HG03097 (cell line): ENCODE measurements at regions not wholly inside any gene's neighbourhood (a gene's known extent, or its start where the extent isn't known, plus 50 kb on each side); places are given as distances from the start of the nearest gene placed in this dataset.

Source experiments
- ATAC-seq: cut with Tn5 transposase; IDR thresholded peaks from one replicate; pipeline ENCODE4 v1.9.1; 2021; ENCODE audit not compliant: unreplicated experiment, low FRiP score

- no peak for ATAC-seq
These were observed 609.9 kb upstream of the ACO1 start for GRCh38 chr9:31774571-31774970.

- no peak for ATAC-seq
These were observed 608.0 kb upstream of the ACO1 start for GRCh38 chr9:31776471-31776870.

- ATAC-seq, result no peak
These were observed 601.0 kb upstream of the ACO1 start for GRCh38 chr9:31783491-31783890.

- no peak for ATAC-seq
These were observed 593.7 kb upstream of the ACO1 start for GRCh38 chr9:31790720-31791119.

- ATAC-seq, result no peak
These were observed 584.4 kb upstream of the ACO1 start for GRCh38 chr9:31799953-31800609.

- ATAC-seq, result no peak
These were observed 576.7 kb upstream of the ACO1 start for GRCh38 chr9:31807574-31808256.

GRCh38 chr9:31808766-31809165 is 575.7 kb upstream of the ACO1 start:
- no peak for ATAC-seq

GRCh38 chr9:31820426-31820825 is 564.0 kb upstream of the ACO1 start:
- ATAC-seq, result no peak

- ATAC-seq, result no peak
These were observed 562.9 kb upstream of the ACO1 start for GRCh38 chr9:31821583-31821982.

GRCh38 chr9:31823365-31823764 is 561.1 kb upstream of the ACO1 start:
- no peak for ATAC-seq

- no peak for ATAC-seq
These were observed 559.6 kb upstream of the ACO1 start for GRCh38 chr9:31824860-31825259.

GRCh38 chr9:31837211-31837610 is 547.2 kb upstream of the ACO1 start:
- no peak for ATAC-seq

GRCh38 chr9:31839273-31839672 is 545.2 kb upstream of the ACO1 start:
- no peak for ATAC-seq

- ATAC-seq, result no peak
These were observed 543.7 kb upstream of the ACO1 start for GRCh38 chr9:31840702-31841101.

- no peak for ATAC-seq
These were observed 536.5 kb upstream of the ACO1 start for GRCh38 chr9:31847963-31848362.

- ATAC-seq, result no peak
These were observed 535.7 kb upstream of the ACO1 start for GRCh38 chr9:31848505-31849285.

GRCh38 chr9:31854187-31854586 is 530.3 kb upstream of the ACO1 start:
- no peak for ATAC-seq

- no peak for ATAC-seq
These were observed 515.6 kb upstream of the ACO1 start for GRCh38 chr9:31868830-31869229.

- ATAC-seq, result no peak
These were observed 514.2 kb upstream of the ACO1 start for GRCh38 chr9:31870276-31870675.

- no peak for ATAC-seq
These were observed 510.7 kb upstream of the ACO1 start for GRCh38 chr9:31873722-31874121.

- no peak for ATAC-seq
These were observed 490.4 kb upstream of the ACO1 start for GRCh38 chr9:31894008-31894407.
